ENCODE measurements at regions not wholly inside any gene's neighbourhood (a gene's known extent, or its start where the extent isn't known, plus 50 kb on each side); places are given as distances from the start of the nearest gene placed in this dataset.

DNA sequence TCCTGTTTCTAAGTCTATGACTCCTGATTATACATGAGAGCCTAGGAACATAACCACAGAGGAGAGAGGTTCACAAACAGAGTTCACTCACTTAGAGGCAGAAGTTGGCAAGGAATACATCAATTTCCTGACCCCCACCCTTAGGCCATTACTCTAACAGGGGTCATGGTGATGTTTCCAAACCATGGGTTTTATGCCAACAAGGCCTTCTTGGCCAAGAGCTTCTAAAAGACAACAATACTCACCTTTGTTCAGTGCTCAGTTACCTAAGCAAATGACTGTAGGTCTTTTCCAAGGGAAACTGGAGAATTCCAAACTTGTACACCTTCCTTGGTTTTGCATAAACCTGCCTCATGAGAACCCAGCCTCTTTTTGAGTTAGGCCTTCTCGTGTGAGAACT, 52.6 kb downstream of the ERICH4 start:
- DNase-seq (ENCODE audit: low spot score), result no peak

DNA sequence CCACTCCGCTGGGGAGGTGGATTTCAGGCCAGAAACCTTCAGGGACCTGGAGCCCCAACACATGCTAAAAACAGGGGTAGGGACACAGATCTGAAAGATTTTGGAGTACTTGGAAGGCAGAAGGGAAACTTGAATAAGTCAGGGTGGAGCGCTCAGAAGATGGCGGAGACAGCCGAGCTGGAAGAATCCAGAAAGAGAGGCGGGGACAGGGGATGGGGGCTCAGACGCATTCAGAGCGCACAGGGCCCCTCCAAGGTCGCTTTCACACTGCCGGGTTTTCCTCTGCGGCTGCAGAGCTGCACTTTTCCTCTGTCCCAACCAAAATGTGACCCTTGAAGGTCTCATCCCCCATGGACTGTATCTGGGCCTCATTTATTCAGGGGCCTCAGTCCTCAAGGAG, 56.9 kb downstream of the ERICH4 start:
- DNase-seq (ENCODE audit: low spot score), result no peak

GRCh38 chr19:41500443-41500842, 57.5 kb downstream of the ERICH4 start:
- DNase-seq (ENCODE audit: low spot score), result no peak

GRCh38 chr19:41501854-41502253, 58.9 kb downstream of the ERICH4 start:
- DNase-seq (ENCODE audit: low spot score), result no peak

- DNase-seq (ENCODE audit: low spot score), result no peak
Measured at GRCh38 chr19:41505105-41505504, 62.1 kb downstream of the ERICH4 start.

DNA sequence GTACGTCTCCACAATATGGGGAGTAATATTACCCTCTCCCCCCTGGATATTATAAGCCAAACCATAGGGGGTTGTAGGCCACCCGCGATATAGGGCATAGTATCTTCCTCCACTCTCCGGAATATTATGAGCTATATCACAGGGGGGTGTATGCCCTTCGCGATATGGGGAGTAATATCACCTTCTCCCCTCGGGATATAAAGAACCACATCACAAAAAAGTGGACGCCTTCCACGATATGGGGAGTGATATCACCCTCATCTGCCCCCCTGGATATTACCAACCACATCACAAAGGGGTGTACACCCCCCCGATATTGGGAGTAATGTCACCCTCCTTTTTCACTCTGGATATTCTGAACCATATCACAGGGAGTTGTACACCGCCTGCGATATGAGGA, 65.5 kb upstream of the CEACAM21 start:
- no peak for DNase-seq (ENCODE audit: low spot score)

DNA sequence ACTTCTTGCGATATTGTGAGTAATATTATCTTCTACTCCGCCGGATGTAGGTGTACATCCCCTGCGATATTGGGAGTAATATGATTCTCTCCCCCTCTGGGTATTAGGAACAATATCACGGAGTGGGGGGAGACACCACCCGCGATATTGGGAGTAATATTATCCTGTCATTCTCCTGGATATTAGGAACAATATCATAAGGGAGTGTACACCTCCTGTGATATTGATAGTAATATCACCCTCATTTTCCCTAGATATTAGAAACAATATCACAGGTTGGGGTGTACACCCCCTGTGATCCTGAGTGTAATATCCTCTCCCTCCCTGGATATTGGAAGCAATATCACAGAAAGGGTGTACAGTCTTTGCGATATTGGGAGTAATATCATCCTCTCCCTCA, 64.3 kb upstream of the CEACAM21 start:
- no peak for DNase-seq (ENCODE audit: low spot score)

DNA sequence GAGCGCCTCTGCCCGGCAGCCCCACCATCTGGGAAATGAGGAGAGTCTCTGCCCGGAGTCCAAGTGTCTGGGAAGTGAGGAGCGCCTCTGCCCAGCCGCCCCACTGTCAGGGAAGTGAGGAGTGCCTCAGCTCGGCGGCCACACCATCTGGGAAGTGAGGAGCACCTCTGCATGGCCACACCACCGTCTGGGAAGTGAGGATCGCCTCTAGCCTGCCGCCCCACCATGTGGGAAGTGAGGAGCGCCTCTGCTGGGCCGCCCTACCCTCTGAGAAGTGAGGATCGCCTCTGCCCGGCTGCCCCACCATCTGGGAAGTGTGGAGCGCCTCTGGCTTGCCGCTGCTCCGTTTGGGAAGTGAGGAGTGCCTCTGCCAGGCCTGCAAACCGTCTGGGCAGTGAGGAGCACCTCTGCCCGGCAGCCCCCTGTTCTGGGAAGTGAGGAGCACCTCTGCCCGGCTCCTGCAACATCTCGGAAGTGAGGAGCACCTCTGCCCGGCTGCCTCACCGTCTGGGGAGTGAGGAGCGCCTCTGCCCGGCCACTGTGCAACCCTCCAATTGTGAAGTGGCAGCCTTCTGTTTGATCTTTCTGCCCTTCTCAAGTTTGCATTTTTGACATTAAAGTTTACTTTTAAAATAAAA, 60.8 kb upstream of the CEACAM21 start:
- DNase-seq (ENCODE audit: low spot score), result no peak

DNA sequence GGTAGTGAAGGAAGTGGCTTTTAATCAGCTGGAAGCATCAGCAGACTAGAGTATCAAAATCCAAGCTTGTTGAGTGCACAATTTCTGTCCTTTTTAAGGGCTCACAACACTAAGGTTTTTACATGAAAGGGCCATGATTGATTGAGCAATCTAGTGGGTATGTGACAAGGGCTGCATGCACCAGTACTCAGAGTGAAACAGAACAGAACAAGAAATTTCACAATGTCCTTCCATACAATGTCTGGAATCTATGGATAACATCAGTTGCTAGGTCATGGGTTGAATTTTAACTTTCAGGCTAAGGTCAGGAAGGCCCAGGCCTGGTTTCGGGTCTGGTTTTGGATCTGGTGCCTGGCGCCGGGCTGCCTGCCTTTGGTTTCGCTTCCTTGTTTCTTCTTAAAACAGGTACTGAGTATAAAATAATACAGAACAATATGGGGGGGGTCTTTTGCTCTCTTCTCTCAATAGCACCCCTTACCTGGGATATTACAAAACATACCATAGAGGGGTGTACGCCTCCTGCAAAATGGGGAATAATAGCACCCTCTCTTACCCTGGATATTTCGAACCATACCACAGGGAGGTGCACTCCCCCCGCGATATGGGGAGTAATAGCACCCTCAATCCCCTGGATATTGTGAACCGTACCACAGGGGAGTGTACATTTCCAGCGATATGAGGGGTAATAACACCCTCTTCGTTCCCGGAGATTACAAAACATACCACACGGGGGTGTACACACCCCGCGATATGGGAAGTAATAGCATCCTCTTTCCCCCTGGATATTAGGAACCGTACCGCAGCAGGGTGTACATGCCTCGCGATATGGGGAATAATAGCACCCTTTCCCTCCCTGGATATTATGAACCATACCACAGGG, 59.4 kb upstream of the CEACAM21 start:
- DNase-seq (ENCODE audit: low spot score), result peak; percentile 30

- DNase-seq (ENCODE audit: low spot score), result no peak
Measured at GRCh38 chr19:41518141-41518540, 57.8 kb upstream of the CEACAM21 start.

DNA sequence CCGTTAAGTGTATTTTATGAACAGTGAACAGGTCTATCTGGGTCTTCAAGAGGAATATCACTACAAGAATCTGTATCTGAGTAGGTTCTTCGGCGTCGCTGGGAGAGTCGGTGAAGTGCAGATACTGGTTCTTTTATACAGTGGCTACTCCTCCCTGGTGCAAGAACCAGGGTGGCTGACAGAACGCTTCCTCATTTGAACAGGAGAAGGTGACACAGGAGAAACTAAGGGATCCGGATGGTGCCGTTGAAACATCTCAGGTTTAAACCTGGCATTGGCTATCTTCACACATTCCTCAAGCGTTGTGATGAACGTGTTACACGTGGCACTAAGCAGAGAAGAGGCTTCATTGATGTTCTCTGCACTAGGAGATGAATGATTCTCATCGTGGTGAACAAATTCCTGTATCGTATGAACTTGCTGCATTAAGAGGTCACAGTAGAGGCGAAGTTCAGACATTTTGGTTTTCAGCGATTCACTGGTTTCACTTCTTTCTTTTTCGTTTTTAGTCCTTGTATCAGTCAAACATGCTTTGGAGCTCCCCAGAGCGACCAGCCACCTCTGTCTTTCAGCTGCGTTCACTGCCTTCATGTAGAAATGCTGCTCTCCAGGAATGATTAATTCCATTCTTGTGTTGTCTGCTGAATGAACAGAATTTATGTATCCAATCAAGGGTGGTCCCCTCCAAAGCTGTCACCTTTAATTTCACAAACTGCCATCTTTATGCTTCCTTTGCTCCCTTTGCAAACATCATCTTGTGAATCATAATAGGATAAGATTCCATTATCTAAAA, 54.6 kb upstream of the CEACAM21 start:
- DNase-seq (ENCODE audit: low spot score), result peak; percentile 71

- no peak for DNase-seq (ENCODE audit: low spot score)
Measured at GRCh38 chr19:41521931-41522555, 53.9 kb upstream of the CEACAM21 start.

GRCh38 chr19:41525989-41526388, 50.0 kb upstream of the CEACAM21 start:
- no peak for DNase-seq (ENCODE audit: low spot score)
